Epithelial cell of proximal tubule (primary cell): ENCODE measurements at regions not wholly inside any gene's neighbourhood (a gene's known extent, or its start where the extent isn't known, plus 50 kb on each side); places are given as distances from the start of the nearest gene placed in this dataset.

ENCODE experiments used
- DNase-seq: peaks from one replicate; pipeline ENCODE4 v3.0.0-alpha.2; 2011; ENCODE audit warnings: low read depth
- H3K4me3 ChIP-seq: 2 replicates; pipeline ENCODE4 v1.5.1; 2011; ENCODE audit warnings: low read depth, mild to moderate bottlenecking, low read length
- CTCF ChIP-seq: conservative IDR thresholded peaks from 2 replicates; pipeline ENCODE4 v1.5.1; 2012; ENCODE audit warnings: low read depth, mild to moderate bottlenecking, low read length

GRCh38 chr14:71362920-71363584 lies 455.8 kb downstream of the PCNX1 start:
- no peak for TF ChIP-seq CTCF
- no peak overlapping the region for H3K4me3 ChIP-seq
- DNase-seq: no peak

- no peak for TF ChIP-seq CTCF
- no peak overlapping the region for H3K4me3 ChIP-seq
- no peak for DNase-seq
Observed at GRCh38 chr14:71363946-71364925, 457.0 kb downstream of the PCNX1 start.

- no peak for TF ChIP-seq CTCF
- no peak for DNase-seq
- H3K4me3 ChIP-seq: no peak overlapping the region
Observed at GRCh38 chr14:71365361-71365760, 458.1 kb downstream of the PCNX1 start.

GRCh38 chr14:71366861-71367260 lies 459.6 kb downstream of the PCNX1 start:
- DNase-seq: no peak
- TF ChIP-seq CTCF: no peak
- H3K4me3 ChIP-seq: no peak overlapping the region

- H3K4me3 ChIP-seq: no peak overlapping the region
- no peak for TF ChIP-seq CTCF
- DNase-seq: no peak
Observed at GRCh38 chr14:71371711-71372396, 464.6 kb downstream of the PCNX1 start.

GRCh38 chr14:71372411-71372838 lies 465.2 kb downstream of the PCNX1 start:
- no peak for TF ChIP-seq CTCF
- DNase-seq: no peak
- H3K4me3 ChIP-seq: no peak overlapping the region
